Tibial nerve (tissue), 3 donors: ENCODE measurements at regions not wholly inside any gene's neighbourhood (a gene's known extent, or its start where the extent isn't known, plus 50 kb on each side); places are given as distances from the start of the nearest gene placed in this dataset.

ENCODE experiments used
- EP300 ChIP-seq, 2 donors: sonication (generic); formaldehyde crosslinking; IDR thresholded peaks; one replicate each; pipeline ENCODE4 v1.6.1; 2017; ENCODE audit warnings: antibody characterized with exemption in 2 of 2, mild to moderate bottlenecking in 1 of 2
- POLR2A ChIP-seq, 2 donors: fragments of 450-650 bp; IDR thresholded peaks; one replicate each; pipeline ENCODE4 v1.6.1; 2017; ENCODE audit warnings: antibody characterized with exemption in 2 of 2, mild to moderate bottlenecking in 2 of 2, moderate library complexity in 2 of 2

- no peak for TF ChIP-seq POLR2A (IDR thresholded peaks at IDR 0.05)
- peak; percentile 26 to 65 for TF ChIP-seq EP300 (IDR thresholded peaks at IDR 0.05)
Measured at GRCh38 chr4:112082954-112083586, 62.2 kb upstream of the FAM241A start.
